ENCODE measurements at regions not wholly inside any gene's neighbourhood (a gene's known extent, or its start where the extent isn't known, plus 50 kb on each side); places are given as distances from the start of the nearest gene placed in this dataset.
"Not testable (repeated sequence)": the region's sequence is repeated elsewhere in the genome, so short reads cannot be mapped to it uniquely, and the experiment has no call there.

GRCh38 chrX:30144971-30145731, 70.2 kb upstream of the MAGEB2 start:
- no peak for DNase-seq
- H3K27me3 Mint-ChIP-seq: no peaks in the 10 kb centered on the region
- ATAC-seq (ENCODE audit: poor library complexity): no peak
- ChIA-PET POLR2A (no interaction called here), CTCF (no interaction called here)
- intact Hi-C loops (cut with DNase I, micrococcal nuclease): no loop called here
- H3K36me3 Mint-ChIP-seq (ENCODE audit: low read depth): no peaks in the 10 kb centered on the region
- no peak overlapping the region for H3K4me3 Mint-ChIP-seq
- H3K9me3 ChIP-seq (ENCODE audit: control insufficient read depth in 1 of 2, insufficient read depth in 1 of 2, low read length in 2 of 2): peaks cover 0 to 12% of the 10 kb centered on the region in 2 experiments
- H3K9me3 Mint-ChIP-seq: no peaks in the 10 kb centered on the region
- no peak overlapping the region for H3K4me3 ChIP-seq (ENCODE audit: low read length)
- no peaks in the 10 kb centered on the region for H3K4me1 Mint-ChIP-seq (ENCODE audit: low read depth)
- H3K36me3 ChIP-seq (ENCODE audit: insufficient read depth, low read length): no peaks in the 10 kb centered on the region
- no peak for TF ChIP-seq CTCF (IDR thresholded peaks at IDR 0.05)
- H3K4me1 ChIP-seq (ENCODE audit: insufficient read depth, low read length): no peaks in the 10 kb centered on the region
- H3K27ac Mint-ChIP-seq: no peak overlapping the region
- no peak overlapping the region for H3K27ac ChIP-seq (ENCODE audit: low read depth in 1 of 2, low read length in 2 of 2)
- H3K27me3 ChIP-seq (ENCODE audit: control insufficient read depth in 1 of 2, insufficient read depth in 2 of 2, low read length in 2 of 2): no peaks in the 10 kb centered on the region

GRCh38 chrX:30147996-30148643, 67.2 kb upstream of the MAGEB2 start:
- ATAC-seq (ENCODE audit: poor library complexity): no peak
- intact Hi-C loops (cut with DNase I, micrococcal nuclease): no loop called here

GRCh38 chrX:30149206-30149605, 66.2 kb upstream of the MAGEB2 start:
- H3K27me3 Mint-ChIP-seq; H3K36me3 ChIP-seq (ENCODE audit: insufficient read depth, low read length); ATAC-seq (ENCODE audit: poor library complexity); H3K27ac ChIP-seq (ENCODE audit: low read depth in 1 of 2, low read length in 2 of 2); H3K9me3 Mint-ChIP-seq; intact Hi-C loops (cut with DNase I, micrococcal nuclease); H3K27ac Mint-ChIP-seq; POLR2A ChIA-PET; H3K4me1 ChIP-seq (ENCODE audit: insufficient read depth, low read length); CTCF ChIA-PET; H3K27me3 ChIP-seq (ENCODE audit: control insufficient read depth in 1 of 2, insufficient read depth in 2 of 2, low read length in 2 of 2); H3K4me1 Mint-ChIP-seq (ENCODE audit: low read depth); H3K4me3 Mint-ChIP-seq; DNase-seq; H3K36me3 Mint-ChIP-seq (ENCODE audit: low read depth); H3K4me3 ChIP-seq (ENCODE audit: low read length): not testable (repeated sequence)
- H3K9me3 ChIP-seq (ENCODE audit: control insufficient read depth in 1 of 2, insufficient read depth in 1 of 2, low read length in 2 of 2): peaks cover 0 to 15% of the 10 kb centered on the region in 2 experiments

More at GRCh38 chrX:30147996-30148643, 67.2 kb upstream of the MAGEB2 start:
- H3K4me1 ChIP-seq (ENCODE audit: insufficient read depth, low read length): no peaks in the 10 kb centered on the region
- Mint-ChIP-seq H3K36me3 (ENCODE audit: low read depth) (no peaks in the 10 kb centered on the region), H3K9me3 (no peaks in the 10 kb centered on the region), H3K4me1 (ENCODE audit: low read depth) (no peaks in the 10 kb centered on the region), H3K27ac (no peak overlapping the region), H3K4me3 (no peak overlapping the region), H3K27me3 (no peaks in the 10 kb centered on the region)
- peaks cover 0 to 15% of the 10 kb centered on the region in 2 experiments for H3K9me3 ChIP-seq (ENCODE audit: control insufficient read depth in 1 of 2, insufficient read depth in 1 of 2, low read length in 2 of 2)
- H3K36me3 ChIP-seq (ENCODE audit: insufficient read depth, low read length): no peaks in the 10 kb centered on the region
- ChIA-PET CTCF (no interaction called here), POLR2A (no interaction called here)
- H3K27me3 ChIP-seq (ENCODE audit: control insufficient read depth in 1 of 2, insufficient read depth in 2 of 2, low read length in 2 of 2): no peaks in the 10 kb centered on the region
- no peak overlapping the region for H3K4me3 ChIP-seq (ENCODE audit: low read length)
- DNase-seq: no peak
- no peak overlapping the region for H3K27ac ChIP-seq (ENCODE audit: low read depth in 1 of 2, low read length in 2 of 2)
- TF ChIP-seq CTCF (IDR thresholded peaks at IDR 0.05): no peak

All from CD4-positive, alpha-beta T cell (primary cell).